ENCODE measurements at regions not wholly inside any gene's neighbourhood (a gene's known extent, or its start where the extent isn't known, plus 50 kb on each side); places are given as distances from the start of the nearest gene placed in this dataset.
A peak's percentile ranks its signal among the peaks of the same experiment; 100 is the strongest.

DNA sequence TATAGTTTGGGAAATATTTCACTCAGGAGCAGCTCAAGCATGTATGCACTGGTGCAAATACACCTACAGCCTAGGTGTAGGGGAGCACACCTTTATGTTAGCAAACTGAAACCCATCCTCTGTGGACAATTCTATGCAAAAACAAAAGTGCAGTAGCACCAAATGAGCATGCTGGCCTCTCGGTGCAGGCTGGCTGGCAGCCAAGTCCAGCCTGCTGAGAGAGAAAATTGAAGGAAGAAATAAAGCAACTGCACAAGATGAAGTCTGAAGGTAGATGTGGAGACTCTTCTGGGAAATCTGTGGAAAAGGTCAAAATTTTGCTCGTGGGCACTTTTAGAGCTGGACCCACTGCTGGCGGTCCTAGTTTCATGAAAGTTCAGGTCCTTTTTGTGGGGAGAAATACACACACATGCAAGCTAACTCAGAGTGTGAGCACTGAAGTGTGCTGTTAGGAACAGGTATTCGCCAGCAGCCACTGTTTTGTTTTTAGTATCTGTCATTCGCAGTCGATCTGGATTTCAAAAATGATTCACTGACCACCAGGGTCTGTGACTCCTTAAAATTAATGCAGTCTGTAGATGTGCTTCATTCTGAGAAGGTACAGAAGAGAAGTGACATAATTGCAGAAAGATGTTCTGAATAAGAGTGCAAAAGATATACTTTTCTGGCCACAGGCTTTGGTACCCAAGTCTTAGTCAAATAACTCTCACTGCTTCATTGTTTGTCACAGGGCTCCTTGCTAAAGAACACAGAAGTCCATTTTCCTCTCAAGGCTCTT lies 281.7 kb downstream of the PARP8 start:
- H3K4me3 ChIP-seq: no peak overlapping the region
- DNase-seq (ENCODE audit: low spot score): no peak
- TF ChIP-seq, protein P1, sequence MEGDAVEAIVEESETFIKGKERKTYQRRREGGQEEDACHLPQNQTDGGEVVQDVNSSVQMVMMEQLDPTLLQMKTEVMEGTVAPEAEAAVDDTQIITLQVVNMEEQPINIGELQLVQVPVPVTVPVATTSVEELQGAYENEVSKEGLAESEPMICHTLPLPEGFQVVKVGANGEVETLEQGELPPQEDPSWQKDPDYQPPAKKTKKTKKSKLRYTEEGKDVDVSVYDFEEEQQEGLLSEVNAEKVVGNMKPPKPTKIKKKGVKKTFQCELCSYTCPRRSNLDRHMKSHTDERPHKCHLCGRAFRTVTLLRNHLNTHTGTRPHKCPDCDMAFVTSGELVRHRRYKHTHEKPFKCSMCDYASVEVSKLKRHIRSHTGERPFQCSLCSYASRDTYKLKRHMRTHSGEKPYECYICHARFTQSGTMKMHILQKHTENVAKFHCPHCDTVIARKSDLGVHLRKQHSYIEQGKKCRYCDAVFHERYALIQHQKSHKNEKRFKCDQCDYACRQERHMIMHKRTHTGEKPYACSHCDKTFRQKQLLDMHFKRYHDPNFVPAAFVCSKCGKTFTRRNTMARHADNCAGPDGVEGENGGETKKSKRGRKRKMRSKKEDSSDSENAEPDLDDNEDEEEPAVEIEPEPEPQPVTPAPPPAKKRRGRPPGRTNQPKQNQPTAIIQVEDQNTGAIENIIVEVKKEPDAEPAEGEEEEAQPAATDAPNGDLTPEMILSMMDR (IDR thresholded peaks at IDR 0.05): no peak

DNA sequence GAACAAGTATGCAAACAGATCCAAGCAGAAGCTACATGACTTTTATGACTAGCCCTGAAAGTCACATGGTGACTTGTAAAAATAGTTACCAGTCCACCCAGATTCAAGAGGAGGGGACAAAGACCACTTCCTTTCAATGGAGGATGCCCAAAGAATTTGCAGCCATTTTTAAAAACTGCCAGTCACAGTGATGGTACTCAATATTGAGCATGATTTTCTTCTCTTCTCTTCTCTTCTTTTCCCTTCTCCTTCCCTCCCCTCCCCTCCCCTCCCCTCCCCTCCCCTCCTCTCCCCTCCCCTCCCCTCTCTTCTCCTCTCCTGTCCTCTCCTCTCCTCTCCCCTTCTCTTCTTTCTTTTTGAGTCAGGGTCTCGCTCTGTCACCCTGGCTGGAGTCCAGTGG lies 286.9 kb downstream of the PARP8 start:
- no peak for DNase-seq (ENCODE audit: low spot score)
- no peak overlapping the region for H3K4me3 ChIP-seq

More for the DNA sequence above, 281.7 kb downstream of the PARP8 start:
- H3K27ac ChIP-seq: no peak overlapping the region

GRCh38 chr5:50958852-50959457 lies 292.5 kb downstream of the PARP8 start:
- Histone ChIP-seq H3K4me3 (no peak overlapping the region), H3K27ac (no peak overlapping the region)
- DNase-seq (ENCODE audit: low spot score): no peak
- TF ChIP-seq, protein P1 (IDR thresholded peaks at IDR 0.05): peak; percentile 27

More for the DNA sequence above, 286.9 kb downstream of the PARP8 start:
- TF ChIP-seq, protein P1 (IDR thresholded peaks at IDR 0.05): no peak
- H3K27ac ChIP-seq: no peak overlapping the region

- Histone ChIP-seq H3K4me3 (peak overlapping the region; percentile 70), H3K27ac (no peak overlapping the region)
- TF ChIP-seq, protein P1 (IDR thresholded peaks at IDR 0.05): peak; percentile 63
- DNase-seq (ENCODE audit: low spot score): no peak
Observed at GRCh38 chr5:50962934-50963872, 296.8 kb downstream of the PARP8 start.

DNA sequence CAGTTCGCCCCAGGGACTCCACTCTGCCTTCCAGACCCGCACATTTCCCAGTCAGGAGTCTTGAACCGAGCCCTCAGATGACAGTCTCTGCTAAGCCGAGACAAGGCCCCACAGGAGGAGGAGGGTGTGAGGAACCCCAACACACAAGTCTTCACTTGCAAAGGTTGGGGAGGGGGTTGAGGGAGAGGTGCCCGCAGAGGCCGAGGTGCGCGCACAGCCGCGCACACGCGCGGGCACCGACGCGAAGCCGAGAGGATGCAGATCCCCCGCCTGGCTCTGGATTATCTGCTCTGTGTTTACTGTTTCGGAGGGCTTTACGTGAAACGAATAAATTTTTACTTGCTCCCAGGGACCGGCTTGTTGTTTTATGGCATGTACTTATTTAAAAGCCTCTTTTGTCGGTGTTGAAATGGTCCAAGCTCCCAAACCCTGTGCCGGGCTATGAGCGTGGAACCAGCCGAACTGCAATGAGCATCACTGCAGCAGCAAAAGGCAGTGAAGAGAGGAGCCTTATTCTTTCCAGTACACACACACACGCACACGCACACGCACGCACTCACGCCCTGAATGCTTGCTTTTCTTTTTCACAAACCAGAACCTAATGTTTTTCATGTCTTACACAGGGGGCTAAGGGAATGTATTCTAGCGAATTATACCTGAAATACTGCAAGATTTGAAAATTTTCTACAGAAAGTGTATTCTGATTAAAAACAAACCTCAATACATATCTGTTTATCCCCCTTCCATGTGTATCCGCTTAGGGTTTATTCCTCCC lies 297.7 kb downstream of the PARP8 start:
- Histone ChIP-seq H3K4me3 (peak overlapping the region; percentile 70), H3K27ac (no peak overlapping the region)
- TF ChIP-seq, protein P1 (IDR thresholded peaks at IDR 0.05): no peak
- DNase-seq (ENCODE audit: low spot score): no peak
